PC-9 (cell line): ENCODE measurements at regions not wholly inside any gene's neighbourhood (a gene's known extent, or its start where the extent isn't known, plus 50 kb on each side); places are given as distances from the start of the nearest gene placed in this dataset.

Source experiments
- EZH2 ChIP-seq: fragments of 200-600 bp; sonication (generic); IDR thresholded peaks from 2 replicates; pipeline ENCODE4 v1.8.0; 2017; ENCODE audit warnings: antibody characterized with exemption, low read depth
- TF ChIP-seq, protein P1 (sequence below): fragments of 200-600 bp; sonication (generic); conservative IDR thresholded peaks from 2 replicates; pipeline ENCODE4 v1.6.1; 2017; ENCODE audit warnings: mixed run types, antibody characterized with exemption, mild to moderate bottlenecking, moderate library complexity

DNA sequence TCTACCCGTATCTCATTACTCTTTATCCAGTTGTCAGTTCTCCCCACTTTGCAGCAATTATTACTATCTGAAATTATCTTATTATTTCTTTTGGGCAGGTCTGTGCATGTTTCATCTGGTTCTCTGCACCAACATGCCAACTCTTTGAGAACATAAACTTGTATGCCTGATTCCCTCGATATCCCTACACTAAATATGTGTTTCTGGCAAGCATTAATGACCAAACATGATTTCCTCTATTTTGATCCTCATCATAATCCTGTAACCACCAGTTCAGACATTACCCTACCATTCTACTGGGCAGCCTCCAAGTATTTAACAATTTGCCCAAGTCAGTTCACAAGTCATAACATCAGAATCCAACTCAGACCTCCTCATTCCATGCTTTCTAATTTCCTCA lies 426.1 kb downstream of the FOXO1 start:
- TF ChIP-seq, protein P1, sequence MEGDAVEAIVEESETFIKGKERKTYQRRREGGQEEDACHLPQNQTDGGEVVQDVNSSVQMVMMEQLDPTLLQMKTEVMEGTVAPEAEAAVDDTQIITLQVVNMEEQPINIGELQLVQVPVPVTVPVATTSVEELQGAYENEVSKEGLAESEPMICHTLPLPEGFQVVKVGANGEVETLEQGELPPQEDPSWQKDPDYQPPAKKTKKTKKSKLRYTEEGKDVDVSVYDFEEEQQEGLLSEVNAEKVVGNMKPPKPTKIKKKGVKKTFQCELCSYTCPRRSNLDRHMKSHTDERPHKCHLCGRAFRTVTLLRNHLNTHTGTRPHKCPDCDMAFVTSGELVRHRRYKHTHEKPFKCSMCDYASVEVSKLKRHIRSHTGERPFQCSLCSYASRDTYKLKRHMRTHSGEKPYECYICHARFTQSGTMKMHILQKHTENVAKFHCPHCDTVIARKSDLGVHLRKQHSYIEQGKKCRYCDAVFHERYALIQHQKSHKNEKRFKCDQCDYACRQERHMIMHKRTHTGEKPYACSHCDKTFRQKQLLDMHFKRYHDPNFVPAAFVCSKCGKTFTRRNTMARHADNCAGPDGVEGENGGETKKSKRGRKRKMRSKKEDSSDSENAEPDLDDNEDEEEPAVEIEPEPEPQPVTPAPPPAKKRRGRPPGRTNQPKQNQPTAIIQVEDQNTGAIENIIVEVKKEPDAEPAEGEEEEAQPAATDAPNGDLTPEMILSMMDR, result no peak
- TF ChIP-seq EZH2, result no peak
